Activated CD4-positive, alpha-beta T cell treated with anti-CD3 and anti-CD28 coated beads, Interleukin-2, Interleukin-6, amounts not matched to agents 100 ng/mL and 50 ng/mL, durations not matched to agents 16 hours and 8 hours (primary cell): ENCODE measurements at regions not wholly inside any gene's neighbourhood (a gene's known extent, or its start where the extent isn't known, plus 50 kb on each side); places are given as distances from the start of the nearest gene placed in this dataset.

Experiments used
- DNase-seq: peaks from one replicate; pipeline ENCODE4 v3.0.0-alpha.2; 2020

DNA sequence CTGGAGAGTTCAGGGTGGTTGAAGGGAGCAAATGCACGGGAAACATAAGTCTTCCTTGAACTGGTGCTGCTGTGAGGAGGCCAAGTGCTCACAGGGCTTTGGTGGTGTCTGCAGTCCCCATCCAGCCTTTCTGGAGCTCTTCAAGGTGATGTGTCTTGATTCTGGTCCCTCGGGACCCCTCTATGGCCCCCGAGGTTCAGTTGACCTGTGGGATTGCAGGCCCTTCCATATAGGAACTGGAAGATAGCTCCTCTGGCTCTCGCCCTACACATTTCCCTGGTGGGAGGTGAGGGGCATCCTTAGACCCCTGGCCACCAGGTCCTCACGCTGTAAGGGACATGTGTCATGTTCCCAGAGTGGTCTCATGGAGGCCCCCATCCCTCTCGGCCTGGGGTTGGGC is 191.8 kb downstream of the GADD45G start:
- DNase-seq, result no peak

DNA sequence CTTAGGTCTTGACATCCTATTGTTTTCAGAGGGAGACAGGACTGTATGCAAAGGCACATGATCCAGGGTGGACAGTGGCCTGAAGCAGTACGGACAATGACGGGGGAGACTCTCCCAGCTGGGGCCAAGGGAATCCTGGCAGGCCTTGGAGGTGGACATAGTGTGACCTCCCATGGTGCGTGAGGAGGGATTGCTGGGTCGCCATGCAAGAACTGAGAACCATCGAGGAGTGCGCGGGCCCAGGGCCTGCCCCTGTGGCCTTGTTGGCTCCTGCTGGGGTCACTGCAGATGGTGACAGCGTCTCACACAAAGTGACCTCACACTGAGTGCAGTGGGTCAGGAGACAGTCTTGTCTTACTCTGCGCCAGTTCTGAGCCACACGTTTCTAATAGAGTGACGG is 192.4 kb downstream of the GADD45G start:
- DNase-seq, result no peak

GRCh38 chr9:89797937-89798455 is 193.2 kb downstream of the GADD45G start:
- no peak for DNase-seq

DNA sequence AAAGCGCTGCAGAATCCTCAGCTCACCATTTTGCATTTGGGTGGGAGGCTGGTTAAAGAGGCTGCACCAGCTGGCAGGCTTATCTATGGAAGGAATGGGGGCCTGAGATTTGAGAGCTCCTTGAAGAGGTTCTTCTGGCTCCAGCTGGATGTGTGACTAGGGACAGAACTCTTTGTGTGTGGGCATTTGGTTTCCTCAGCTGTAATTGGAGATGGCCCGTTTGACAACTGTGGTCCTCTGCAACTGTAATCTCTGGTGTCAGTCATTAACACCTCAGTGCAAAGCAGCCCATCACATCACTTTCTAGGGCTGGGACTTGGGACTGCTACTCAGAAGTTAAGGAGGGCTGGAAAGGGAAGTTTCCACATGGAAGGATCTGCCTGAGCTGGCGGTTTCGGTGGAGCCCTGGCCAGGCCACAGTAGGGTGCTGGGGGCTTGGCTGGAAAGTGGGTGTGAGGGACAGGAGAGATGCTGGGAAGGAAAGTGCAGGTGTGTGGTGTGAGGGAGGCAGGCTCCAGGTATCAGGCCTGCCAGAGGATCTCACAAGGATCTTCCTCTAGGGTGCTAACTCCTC is 193.8 kb downstream of the GADD45G start:
- no peak for DNase-seq

GRCh38 chr9:89799221-89799620 is 194.4 kb downstream of the GADD45G start:
- no peak for DNase-seq

- no peak for DNase-seq
Measured at GRCh38 chr9:89799766-89800165, 195.0 kb downstream of the GADD45G start.

GRCh38 chr9:89801341-89801740 is 196.5 kb downstream of the GADD45G start:
- no peak for DNase-seq

GRCh38 chr9:89801742-89802670 is 197.2 kb downstream of the GADD45G start:
- DNase-seq, result no peak

DNA sequence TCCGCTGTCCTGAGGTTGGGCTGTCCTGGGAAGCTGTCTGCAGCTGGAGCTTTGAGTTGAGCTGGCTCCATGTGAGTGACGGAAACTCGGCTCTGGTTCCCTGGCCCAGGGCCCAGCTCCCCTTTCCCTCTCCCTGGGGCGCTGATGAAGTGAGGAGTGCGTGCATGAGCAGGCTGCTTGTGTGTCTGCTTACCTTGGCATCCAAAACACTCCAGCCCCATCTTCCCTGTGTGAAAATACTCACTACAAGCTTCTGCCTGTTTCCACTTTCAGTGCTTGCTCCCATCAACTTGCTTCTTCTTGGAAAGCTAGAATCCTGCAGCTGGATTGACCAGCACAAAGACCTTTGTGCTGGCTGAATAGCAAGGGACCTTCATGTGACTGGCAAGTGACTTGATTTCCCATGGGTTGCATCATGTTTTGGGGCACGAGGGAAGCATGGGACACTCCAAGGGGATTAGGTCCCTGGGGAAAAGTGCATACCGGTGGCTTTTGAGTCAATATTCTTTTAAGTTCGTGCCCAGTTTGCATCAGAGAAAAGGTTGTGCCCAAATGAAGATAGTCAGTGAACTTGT is 198.1 kb downstream of the GADD45G start:
- DNase-seq, result no peak

DNA sequence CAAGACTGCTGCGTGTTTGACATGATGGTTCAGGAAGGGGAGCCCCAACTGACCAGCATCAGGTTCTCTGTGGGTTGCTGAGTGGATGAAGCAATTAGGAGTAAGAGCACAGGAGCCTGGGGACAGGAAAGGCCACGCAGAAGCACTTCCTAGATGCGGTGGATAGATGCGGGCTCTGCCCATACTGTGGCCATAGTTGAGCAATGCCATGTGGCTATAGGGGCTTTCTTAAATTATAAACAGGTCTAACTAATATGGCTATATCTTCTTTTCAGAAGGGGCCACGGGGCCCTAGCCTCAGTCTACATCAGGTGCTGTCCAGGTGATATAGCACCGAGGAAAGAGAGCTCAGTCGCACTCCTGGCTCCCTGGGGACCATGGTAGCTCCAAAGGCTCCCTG is 198.6 kb downstream of the GADD45G start:
- no peak for DNase-seq

DNA sequence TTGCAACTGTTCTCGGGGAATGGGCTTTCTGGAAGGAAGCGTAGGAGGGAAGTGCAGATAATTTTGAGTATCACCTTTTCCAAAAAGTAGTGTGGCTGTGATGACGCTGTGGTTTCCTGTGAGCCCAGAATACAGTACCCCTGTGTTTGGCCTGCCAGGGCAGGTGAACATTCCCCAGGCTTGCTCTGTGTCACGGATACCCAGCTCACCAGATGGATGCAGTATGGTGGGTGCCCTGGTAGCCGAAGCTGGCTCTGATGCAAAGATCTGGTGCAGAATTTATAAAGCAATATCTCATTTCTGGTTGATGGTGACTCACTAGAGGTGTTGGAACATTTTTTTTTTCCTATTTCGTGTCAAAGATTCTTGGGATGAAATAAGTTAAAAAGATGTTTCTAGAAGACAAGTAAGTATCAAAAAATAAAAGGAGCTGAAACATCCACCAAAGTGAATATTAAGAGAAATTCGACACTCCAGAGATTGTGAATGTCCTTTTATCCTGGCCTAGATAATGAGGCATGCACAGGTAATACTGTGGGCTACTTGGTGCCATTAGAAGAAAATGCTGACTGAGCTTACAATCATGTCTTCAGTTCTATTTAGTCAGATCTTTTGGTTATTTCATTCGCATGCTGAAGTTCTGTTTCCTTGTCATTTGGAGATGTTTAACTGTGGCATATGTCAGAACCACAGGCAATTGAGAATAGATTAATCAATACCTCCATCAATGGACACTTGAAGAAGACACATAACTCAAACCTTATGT is 200.1 kb downstream of the GADD45G start:
- no peak for DNase-seq

DNA sequence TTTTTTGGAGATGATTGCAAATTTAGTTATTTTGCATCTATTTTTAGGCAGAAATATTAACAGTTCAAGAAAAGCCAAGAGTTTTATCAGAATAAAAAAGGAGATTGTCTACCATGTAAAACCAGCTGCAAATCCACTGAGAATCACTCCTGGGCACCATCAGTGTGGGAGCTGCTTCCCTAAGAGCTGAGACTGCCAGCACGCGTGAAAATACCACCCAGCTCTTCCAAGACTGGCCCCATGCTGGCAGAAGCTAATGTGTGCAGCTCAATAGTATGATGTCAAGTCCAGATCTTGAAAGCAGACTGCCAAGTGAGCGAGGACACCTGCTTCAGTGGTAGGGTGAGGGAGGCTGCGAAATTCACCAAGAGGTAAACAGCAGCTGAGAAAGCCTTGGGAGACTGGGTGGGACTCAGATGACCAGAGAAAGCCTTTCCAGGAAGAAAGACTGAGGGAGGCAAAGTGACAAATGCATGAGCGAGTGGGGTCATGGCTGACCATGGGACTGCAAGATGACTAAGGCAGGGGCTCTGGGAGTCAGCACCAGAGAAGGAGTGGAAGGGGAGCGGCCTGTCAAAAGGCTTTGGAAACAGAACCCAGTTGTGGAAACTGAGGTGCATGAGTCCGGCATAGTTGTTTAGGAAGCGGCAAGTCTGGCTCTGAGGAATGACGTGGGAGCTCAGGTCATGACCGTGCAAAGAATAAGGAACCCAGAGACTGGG is 200.9 kb downstream of the GADD45G start:
- DNase-seq, result no peak

DNA sequence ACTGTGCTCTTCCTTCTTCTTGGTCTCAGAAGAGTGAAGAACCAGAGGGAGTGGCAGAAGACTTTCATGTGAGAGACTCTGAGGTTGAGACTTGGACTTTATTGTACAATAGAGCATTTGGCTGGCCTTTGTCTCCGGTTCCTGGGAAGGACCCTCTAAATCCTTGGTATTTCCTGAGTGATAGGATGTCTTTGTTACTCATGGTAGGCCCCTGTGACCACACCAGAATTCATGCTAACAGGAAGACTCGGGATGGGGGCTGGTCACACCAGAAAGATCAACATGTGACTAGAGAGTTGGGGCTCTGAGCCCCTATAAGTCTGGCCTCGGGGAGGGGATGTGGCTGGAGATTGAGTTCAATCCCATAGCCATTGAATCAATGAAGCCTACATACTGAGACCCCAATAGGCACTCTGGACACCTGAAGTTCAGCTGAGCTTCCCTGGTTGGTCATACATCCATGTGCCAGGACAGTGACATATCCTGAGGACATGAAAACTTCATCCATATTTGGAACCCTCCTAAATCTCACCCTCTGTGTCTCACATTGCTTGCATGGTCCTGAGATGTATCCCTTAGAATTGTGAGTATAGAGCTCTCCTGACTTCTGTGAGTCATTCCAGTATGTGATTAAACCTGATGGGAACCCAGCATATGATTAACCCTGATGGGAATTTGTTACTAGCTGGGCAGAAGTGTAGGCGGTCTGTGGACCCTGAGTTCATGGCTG is 201.7 kb downstream of the GADD45G start:
- DNase-seq, result no peak

DNA sequence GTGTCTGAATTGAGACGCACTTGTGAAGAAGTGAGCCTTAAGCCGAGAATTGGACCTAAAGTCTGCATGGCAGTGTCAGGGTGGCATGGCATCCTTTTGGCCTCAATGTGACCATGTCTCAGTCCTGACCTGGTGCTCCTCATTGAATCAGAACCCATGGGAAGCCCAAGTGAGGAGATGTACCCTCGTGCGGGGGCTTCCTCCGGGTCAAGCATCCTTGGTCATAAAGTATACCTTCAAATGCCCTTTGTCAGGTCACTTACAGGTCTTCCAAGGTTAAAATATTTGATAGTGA is 202.2 kb downstream of the GADD45G start:
- DNase-seq, result no peak

GRCh38 chr9:89807682-89808075 is 202.9 kb downstream of the GADD45G start:
- no peak for DNase-seq

DNA sequence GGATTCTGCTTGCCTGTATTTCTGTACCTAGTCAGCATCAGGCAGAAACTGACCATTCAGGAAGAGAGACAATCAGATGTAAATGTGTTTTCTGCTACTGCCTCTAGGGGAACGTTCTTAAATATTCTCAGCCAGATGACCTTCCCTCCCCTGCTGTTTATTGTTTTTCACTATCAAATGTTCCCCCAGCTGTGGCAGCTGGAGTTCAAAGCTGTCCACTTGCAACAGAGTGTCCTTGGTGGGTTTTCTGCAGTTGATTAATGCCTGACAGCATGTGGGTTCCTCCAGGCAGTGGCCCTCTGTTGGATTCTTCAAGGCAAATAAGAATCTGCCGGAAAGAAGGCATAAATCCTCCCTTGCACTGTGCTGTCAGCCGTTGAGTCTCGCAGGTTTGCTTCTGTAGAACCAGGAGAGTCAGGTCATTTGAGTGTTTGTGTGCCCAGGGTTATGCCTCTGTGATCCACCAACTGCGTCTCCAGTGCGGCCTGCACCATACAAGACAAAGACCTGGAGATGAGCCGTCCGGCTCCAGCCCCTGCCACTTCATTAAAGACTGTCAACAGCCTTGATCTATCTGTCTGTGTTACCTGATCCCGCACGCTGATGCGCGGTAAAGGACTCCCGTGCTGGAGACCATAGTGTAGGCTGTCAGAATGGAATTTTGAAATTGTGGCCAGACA is 203.4 kb downstream of the GADD45G start:
- no peak for DNase-seq

- DNase-seq, result no peak
Measured at GRCh38 chr9:89808756-89809181, 204.0 kb downstream of the GADD45G start.

DNA sequence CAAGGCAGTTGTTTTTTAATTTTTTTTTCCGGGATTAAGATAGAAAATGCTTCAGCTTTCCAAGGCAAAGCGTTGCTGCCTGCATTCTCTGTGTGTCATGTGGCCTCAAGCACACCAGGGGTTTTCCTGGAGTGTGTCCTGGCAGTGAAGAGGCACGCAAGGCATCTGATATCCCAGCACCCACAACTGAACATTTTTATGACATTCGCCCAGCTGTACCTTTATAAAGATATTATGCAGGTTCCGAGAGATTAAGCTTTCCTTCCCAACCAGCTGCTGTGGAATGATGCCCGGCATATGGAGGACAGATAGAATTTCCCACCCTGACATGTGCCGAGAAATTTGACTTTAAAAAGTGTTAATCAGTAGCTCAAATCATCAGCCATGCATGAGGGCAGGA is 205.6 kb downstream of the GADD45G start:
- DNase-seq, result no peak

DNA sequence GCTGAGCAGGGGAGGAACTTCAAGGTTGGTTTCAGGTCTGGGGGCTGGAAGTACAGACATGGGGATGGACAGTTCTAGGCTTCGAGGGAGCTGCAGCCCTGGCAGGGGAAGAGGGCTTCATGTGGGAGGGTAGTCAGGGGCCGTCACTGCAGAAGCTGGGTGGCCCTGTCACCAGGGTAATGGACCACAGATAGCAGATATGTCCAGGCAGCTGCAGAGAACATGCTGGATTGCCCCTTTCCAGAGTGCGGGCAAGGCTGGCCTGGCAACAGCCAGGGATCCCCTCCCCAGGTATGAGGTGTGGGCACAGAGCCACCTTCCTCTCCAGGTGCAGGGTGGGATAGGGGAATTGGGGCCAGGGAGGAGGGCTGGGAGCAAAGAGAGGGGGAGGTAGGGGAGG is 206.5 kb downstream of the GADD45G start:
- DNase-seq, result no peak

- DNase-seq, result no peak
Measured at GRCh38 chr9:89811886-89812450, 207.2 kb downstream of the GADD45G start.
